HCT116 (cell line): ENCODE measurements at regions not wholly inside any gene's neighbourhood (a gene's known extent, or its start where the extent isn't known, plus 50 kb on each side); places are given as distances from the start of the nearest gene placed in this dataset.

Experiments
- ATAC-seq: fragments of 200-7000 bp; cut with Tn5 transposase; 2 replicates; pipeline ENCODE4 v1.9.1; 2020; ENCODE audit warnings: mild to moderate bottlenecking, moderate library complexity
- BruUV-seq: library from RNA; stranded (reverse); fragments of 400-500 nt; replicated peaks from 2 replicates; lab custom pipeline; 2021; lab: Mats Ljungman, UMichigan
- CTCF ChIA-PET: fragments of 300-600 bp; sonication (Branson Sonifier 250); formaldehyde crosslinking; loops from one replicate; lab custom pipeline; 2021; ENCODE audit warnings: antibody characterized with exemption; lab: Charles Lee
- POLR2A ChIA-PET: fragments of 300-600, 350-600 bp; sonication (Branson Sonifier 250); formaldehyde crosslinking; loops from one replicate; lab custom pipeline; 2021; ENCODE audit warnings: antibody characterized with exemption; lab: Charles Lee
- RAD21 ChIA-PET, 2 experiments: fragments of 300-600 bp; sonication (Branson Sonifier 250); formaldehyde crosslinking; loops; one replicate each; lab custom pipeline; 2023; ENCODE audit warnings: low total read pairs in 2 of 2; ENCODE audit not compliant: uncharacterized antibody in 2 of 2, unreplicated experiment in 2 of 2, low non-redundant PET in 1 of 2; lab: Charles Lee
- DNase-seq: peaks from one replicate; pipeline ENCODE4 v3.0.0-alpha.2; 2010; ENCODE audit warnings: low read depth, low spot score
- H2AFZ ChIP-seq: fragments of 200-600 bp; shearing (Covaris generic), sonication (generic); 2 replicates; pipeline ENCODE4 v1.6.1; 2017; ENCODE audit warnings: low read depth, mixed run types, mixed read lengths, antibody characterized with exemption, low read length; ENCODE audit not compliant: poor library complexity, severe bottlenecking
- H3K27ac ChIP-seq: 2 replicates; pipeline ENCODE4 v1.5.1; 2012; ENCODE audit warnings: low read depth, low read length
- H3K27me3 ChIP-seq: fragments of 200-600 bp; sonication (generic); 2 replicates; pipeline ENCODE4 v1.6.1; 2016; ENCODE audit warnings: mixed run types, low read length, mixed read lengths; ENCODE audit not compliant: insufficient read depth
- H3K36me3 ChIP-seq, 2 experiments: fragments of 200-500 bp in 1 of 2; fragments of 200-600 bp in 1 of 2; sonication (Bioruptor generic) in 1 of 2; sonication (generic) in 1 of 2; 2 replicates each; pipeline versions ENCODE4 v1.5.1 to v1.6.1; 2014 to 2016; ENCODE audit warnings: low read length in 2 of 2, inconsistent platforms in 1 of 2, mixed read lengths in 1 of 2, mixed run types in 1 of 2; ENCODE audit not compliant: insufficient read depth in 2 of 2, control insufficient read depth in 1 of 2
- H3K4me1 ChIP-seq, 2 experiments: fragments of 200-600 bp in 1 of 2; sonication (generic) in 1 of 2; 2 replicates each; pipeline versions ENCODE4 v1.5.1 to v1.6.1; 2012 to 2017; ENCODE audit warnings: low read length in 2 of 2, inconsistent platforms in 1 of 2, mild to moderate bottlenecking in 1 of 2, mixed read lengths in 1 of 2, mixed run types in 1 of 2, moderate library complexity in 1 of 2; ENCODE audit not compliant: insufficient read depth in 2 of 2, control insufficient read depth in 1 of 2
- H3K4me2 ChIP-seq: fragments of 200-600 bp; sonication (generic); 2 replicates; pipeline ENCODE4 v1.6.1; 2017; ENCODE audit warnings: mixed run types, low read length, mixed read lengths
- H3K4me3 ChIP-seq, 2 experiments: fragments of 200-600 bp in 1 of 2; sonication (generic) in 1 of 2; replicated peaks in 1 of 2; 2 replicates each; pipeline ENCODE4 v1.5.1; 2011 to 2016; ENCODE audit warnings: low read length in 2 of 2, control low read depth in 1 of 2, low read depth in 1 of 2, mild to moderate bottlenecking in 1 of 2, mixed read lengths in 1 of 2, mixed run types in 1 of 2
- H3K79me2 ChIP-seq: fragments of 200-600 bp; sonication (generic); 2 replicates; pipeline ENCODE4 v1.6.1; 2017; ENCODE audit warnings: mild to moderate bottlenecking, mixed run types, low read length, moderate library complexity, mixed read lengths; ENCODE audit not compliant: insufficient read depth
- H3K9ac ChIP-seq: fragments of 200-600 bp; sonication (generic); 2 replicates; pipeline ENCODE4 v1.6.1; 2016; ENCODE audit warnings: low read length, mixed read lengths
- H3K9me2 ChIP-seq: fragments of 200-600 bp; sonication (generic), shearing (Covaris generic); 2 replicates; pipeline ENCODE4 v1.6.1; 2017; ENCODE audit warnings: mixed run types, mild to moderate bottlenecking, moderate library complexity; ENCODE audit not compliant: insufficient read depth
- H3K9me3 ChIP-seq, 2 experiments: fragments of 200-500 bp in 1 of 2; fragments of 200-600 bp in 1 of 2; sonication (Bioruptor generic) in 1 of 2; sonication (generic) in 1 of 2; 2 replicates each; pipeline ENCODE4 v1.6.1; 2014 to 2017; ENCODE audit warnings: low read length in 2 of 2, mixed read lengths in 2 of 2, inconsistent platforms in 1 of 2, low read depth in 1 of 2, mild to moderate bottlenecking in 1 of 2, mixed run types in 1 of 2, moderate library complexity in 1 of 2; ENCODE audit not compliant: control insufficient read depth in 1 of 2, insufficient read depth in 1 of 2
- H4K20me1 ChIP-seq: fragments of 200-600 bp; sonication (generic), shearing (Covaris generic); 2 replicates; pipeline ENCODE4 v1.6.1; 2017; ENCODE audit warnings: mixed run types, mild to moderate bottlenecking, moderate library complexity; ENCODE audit not compliant: insufficient read depth
- CBX3 ChIP-seq: IDR thresholded peaks from 2 replicates; pipeline ENCODE4 v1.6.1; 2012; ENCODE audit warnings: low read depth
- CEBPB ChIP-seq: IDR thresholded peaks from 2 replicates; pipeline ENCODE4 v1.6.1; 2012; ENCODE audit warnings: low read depth
- EGR1 ChIP-seq: IDR thresholded peaks from 2 replicates; pipeline ENCODE4 v1.6.1; 2012; ENCODE audit warnings: low read depth
- EZH2phosphoT487 ChIP-seq: fragments of 200-600 bp; IDR thresholded peaks from 2 replicates; pipeline ENCODE4 v1.6.1; 2018; ENCODE audit warnings: antibody characterized with exemption, borderline replicate concordance
- FOSL1 ChIP-seq: IDR thresholded peaks from 2 replicates; pipeline ENCODE4 v1.6.1; 2012; ENCODE audit warnings: low read depth
- REST ChIP-seq: IDR thresholded peaks from 2 replicates; pipeline ENCODE4 v1.6.1; 2012; ENCODE audit warnings: low read depth
- SP1 ChIP-seq: IDR thresholded peaks from 2 replicates; pipeline ENCODE4 v1.6.1; 2012; ENCODE audit warnings: low read depth
- intact Hi-C: fragments of 100-400 bp; cut with micrococcal nuclease; formaldehyde crosslinking; loops from 2 replicates; pipeline ENCODE4 v1.10.0; 2022
- TF ChIP-seq, protein P1 (sequence below): IDR thresholded peaks from 2 replicates; pipeline ENCODE4 v1.6.1; 2011; ENCODE audit warnings: mild to moderate bottlenecking, low read length, moderate library complexity; ENCODE audit not compliant: insufficient replicate concordance; ENCODE audit errors: extremely low read depth

DNA sequence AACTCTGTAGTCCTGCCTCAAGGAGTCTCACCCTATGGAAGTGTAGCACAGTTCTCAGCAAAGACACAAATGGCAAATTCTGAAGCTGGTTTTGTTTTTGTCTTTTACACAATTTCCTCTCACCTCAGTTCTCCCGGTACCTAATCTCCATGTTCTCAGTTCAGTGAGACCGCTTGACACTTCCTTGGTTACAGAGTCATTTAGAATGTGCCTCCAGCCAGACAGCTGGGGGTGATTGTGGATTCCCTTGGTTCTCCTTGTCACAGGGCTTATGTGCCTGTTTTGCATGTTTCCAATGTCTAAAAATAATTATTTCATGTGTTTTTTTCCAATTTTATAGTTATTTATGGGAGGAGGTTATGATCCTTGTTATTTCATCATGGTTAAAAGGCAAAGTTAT lies 379.5 kb upstream of the MAP2 start:
- ChIA-PET POLR2A (no interaction called here), RAD21 (no interaction called here), CTCF (no interaction called here)
- no peak for TF ChIP-seq EZH2phosphoT487
- TF ChIP-seq, protein P1, sequence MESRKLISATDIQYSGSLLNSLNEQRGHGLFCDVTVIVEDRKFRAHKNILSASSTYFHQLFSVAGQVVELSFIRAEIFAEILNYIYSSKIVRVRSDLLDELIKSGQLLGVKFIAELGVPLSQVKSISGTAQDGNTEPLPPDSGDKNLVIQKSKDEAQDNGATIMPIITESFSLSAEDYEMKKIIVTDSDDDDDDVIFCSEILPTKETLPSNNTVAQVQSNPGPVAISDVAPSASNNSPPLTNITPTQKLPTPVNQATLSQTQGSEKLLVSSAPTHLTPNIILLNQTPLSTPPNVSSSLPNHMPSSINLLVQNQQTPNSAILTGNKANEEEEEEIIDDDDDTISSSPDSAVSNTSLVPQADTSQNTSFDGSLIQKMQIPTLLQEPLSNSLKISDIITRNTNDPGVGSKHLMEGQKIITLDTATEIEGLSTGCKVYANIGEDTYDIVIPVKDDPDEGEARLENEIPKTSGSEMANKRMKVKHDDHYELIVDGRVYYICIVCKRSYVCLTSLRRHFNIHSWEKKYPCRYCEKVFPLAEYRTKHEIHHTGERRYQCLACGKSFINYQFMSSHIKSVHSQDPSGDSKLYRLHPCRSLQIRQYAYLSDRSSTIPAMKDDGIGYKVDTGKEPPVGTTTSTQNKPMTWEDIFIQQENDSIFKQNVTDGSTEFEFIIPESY, result no peak
- TF ChIP-seq EGR1, result no peak
- TF ChIP-seq SP1, result no peak
- Histone ChIP-seq H4K20me1 (no peaks in the 10 kb centered on the region), H3K27ac (no peak overlapping the region), H2AFZ (no peak overlapping the region), H3K27me3 (no peaks in the 10 kb centered on the region), H3K9me3 (no peaks in the 10 kb centered on the region), H3K4me3 (no peak overlapping the region), H3K79me2 (no peaks in the 10 kb centered on the region), H3K9me2 (no peaks in the 10 kb centered on the region), H3K9ac (no peak overlapping the region), H3K4me1 (no peaks in the 10 kb centered on the region), H3K4me2 (no peak overlapping the region), H3K36me3 (no peaks in the 10 kb centered on the region)
- ATAC-seq, result no peak
- DNase-seq, result no peak
- intact Hi-C loops, result no loop called here
- no TSS peak for BruUV-seq

GRCh38 chr2:209046163-209046562 lies 377.7 kb upstream of the MAP2 start:
- Histone ChIP-seq H3K27ac (no peak overlapping the region), H2AFZ (no peak overlapping the region), H3K9ac (no peak overlapping the region), H3K27me3 (no peaks in the 10 kb centered on the region), H3K9me3 (no peaks in the 10 kb centered on the region), H3K4me1 (no peaks in the 10 kb centered on the region), H3K9me2 (no peaks in the 10 kb centered on the region), H3K79me2 (no peaks in the 10 kb centered on the region), H3K36me3 (no peaks in the 10 kb centered on the region), H4K20me1 (no peaks in the 10 kb centered on the region), H3K4me2 (no peak overlapping the region), H3K4me3 (no peak overlapping the region)
- RAD21 ChIA-PET, result no interaction called here
- CTCF ChIA-PET, result no interaction called here
- POLR2A ChIA-PET, result no interaction called here
- ATAC-seq (no peak), DNase-seq (no peak)
- TF ChIP-seq EGR1 (no peak), CBX3 (no peak), EZH2phosphoT487 (no peak), CEBPB (no peak), SP1 (no peak), REST (no peak), FOSL1 (no peak)
- intact Hi-C loops, result no loop called here
- BruUV-seq, result no TSS peak
